ENCODE measurements at regions not wholly inside any gene's neighbourhood (a gene's known extent, or its start where the extent isn't known, plus 50 kb on each side); places are given as distances from the start of the nearest gene placed in this dataset.
"Not testable (repeated sequence)": the region's sequence is repeated elsewhere in the genome, so short reads cannot be mapped to it uniquely, and the experiment has no call there.

DNA sequence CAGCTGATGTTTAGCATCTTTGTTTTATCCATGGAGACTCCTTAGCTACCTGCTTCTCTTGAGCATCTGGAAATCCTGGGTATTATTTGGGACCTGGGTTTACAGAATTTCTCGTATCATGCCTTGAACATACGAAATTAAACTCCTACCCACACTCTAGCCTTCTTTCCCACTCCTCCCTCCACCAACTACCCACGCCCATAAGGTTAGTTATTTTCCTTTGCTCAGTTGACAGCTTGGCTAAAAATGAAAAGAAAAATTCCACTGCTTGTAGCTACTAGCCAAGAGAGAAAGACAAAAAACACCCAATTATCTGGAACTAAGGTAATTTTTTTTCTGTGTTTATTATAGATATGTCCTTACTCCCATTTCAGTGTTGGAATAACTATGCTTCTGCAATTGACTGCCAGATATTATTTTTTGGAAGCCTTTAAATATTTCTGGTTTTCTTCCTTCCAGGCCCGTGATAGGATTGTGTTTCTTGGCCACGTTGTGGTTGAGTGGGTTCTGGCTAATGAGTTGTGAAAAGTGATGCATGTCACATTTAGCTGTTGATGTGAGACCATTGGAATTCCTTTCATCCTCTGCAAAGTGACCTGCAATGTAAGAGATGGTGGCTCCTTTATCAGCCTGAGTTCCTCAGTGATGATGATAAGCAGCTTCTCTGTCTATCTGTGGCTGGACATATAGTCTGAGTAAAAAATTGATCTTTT is 308.1 kb downstream of the LRRC70 start:
- ATAC-seq (peak; percentile 41), DNase-seq (ENCODE audit: low spot score) (no peak)
- intact Hi-C loops (cut with DNase I) = no loop called here

- DNase-seq (ENCODE audit: low spot score); intact Hi-C loops (cut with DNase I); ATAC-seq: not testable (repeated sequence)
These were observed 258.7 kb downstream of the LRRC70 start for GRCh38 chr5:62837330-62837729.

DNA sequence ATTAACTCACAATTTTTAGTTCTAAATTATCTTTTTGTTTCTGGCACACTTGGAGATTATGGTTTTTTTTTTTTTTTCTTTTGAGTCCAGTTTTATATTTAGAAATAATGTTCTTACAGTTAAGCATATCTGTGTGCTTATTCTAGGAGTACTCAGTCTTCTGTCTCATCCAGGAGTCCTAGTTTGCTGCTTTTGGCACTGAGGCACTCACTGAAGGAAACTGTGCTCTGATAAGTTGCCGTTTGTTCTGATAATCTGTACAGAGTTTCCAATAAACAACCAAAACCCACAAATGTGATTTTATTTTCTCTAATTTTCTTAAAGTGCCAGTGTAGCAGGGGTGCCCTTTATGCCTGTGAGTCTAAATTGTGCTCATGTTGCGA is 251.0 kb downstream of the LRRC70 start:
- ATAC-seq (peak; percentile 55), DNase-seq (ENCODE audit: low spot score) (no peak)
- intact Hi-C loops (cut with DNase I) = no loop called here

DNA sequence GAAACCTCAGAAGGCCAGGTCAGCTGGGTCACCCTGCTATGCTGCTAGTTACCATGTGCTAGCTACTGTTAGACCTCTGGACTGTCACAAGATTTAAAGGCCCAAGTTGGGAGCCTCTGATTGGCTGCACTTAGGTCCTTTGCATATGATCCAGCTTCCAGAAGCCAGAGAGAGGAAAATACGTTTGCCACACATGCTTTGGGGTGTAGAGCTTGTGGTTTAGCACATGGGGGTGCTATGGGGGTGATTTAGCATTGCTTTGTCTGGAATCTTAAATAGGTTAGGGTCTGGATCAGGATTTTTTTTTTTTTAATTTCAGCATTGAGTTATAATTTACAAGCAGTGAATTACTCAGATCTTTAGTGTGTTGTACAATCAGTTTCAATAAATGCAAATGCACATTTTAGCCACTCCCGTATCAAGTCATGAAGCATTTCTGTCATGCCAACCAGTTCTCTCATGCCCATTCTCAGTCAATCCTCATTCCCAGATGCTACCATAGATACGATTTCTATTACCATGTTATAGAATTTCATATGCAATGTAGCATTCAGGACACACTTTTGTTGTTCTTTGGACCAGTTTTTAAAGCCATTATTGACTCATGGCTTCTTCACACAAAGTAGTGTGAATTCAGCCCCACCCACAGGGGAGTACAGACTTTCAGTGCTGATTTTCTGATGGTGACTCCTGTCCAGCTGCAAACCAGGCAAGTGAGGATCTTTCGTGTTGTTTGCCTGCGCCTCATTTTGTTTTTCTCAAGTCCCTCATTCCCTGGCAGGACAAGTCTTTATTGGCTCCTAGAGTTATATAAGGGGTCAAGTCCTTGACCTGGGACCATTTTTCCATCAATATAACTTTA is 250.4 kb downstream of the LRRC70 start:
- intact Hi-C loops (cut with DNase I) = no loop called here
- ATAC-seq = peak; percentile 44
- DNase-seq (ENCODE audit: low spot score) = no peak

DNA sequence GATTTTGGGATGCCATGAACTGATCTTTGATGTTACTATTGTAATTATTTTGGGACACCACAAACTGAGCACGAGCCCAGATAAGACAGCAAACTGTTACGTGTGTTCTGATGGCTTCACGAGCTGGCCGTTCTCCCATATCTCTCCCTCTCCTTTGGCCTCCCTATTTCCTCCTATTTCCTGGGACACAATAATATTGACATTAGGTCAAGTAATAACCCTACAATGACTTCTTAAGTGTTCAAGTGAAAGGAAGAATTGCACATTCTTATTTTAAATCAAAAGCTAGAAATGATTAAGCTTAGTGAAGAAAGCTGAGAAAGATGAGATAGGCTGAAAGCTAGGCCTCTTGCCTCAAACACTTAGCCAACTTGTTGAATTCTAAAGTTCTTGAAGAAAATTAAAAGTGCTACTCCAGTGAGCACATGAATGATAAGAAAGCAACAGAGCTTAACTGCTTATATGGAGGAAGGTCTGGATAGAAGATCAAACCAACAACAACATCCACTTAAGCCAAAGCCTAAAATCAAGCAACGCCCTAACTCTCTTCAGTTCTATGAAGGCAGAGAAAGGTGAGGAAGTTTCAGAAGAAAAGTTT is 247.1 kb downstream of the LRRC70 start:
- intact Hi-C loops (cut with DNase I) = no loop called here
- ATAC-seq (no peak), DNase-seq (ENCODE audit: low spot score) (no peak)

GRCh38 chr5:62824936-62825335 is 246.3 kb downstream of the LRRC70 start:
- intact Hi-C loops (cut with DNase I) = no loop called here
- DNase-seq (ENCODE audit: low spot score) (no peak), ATAC-seq (no peak)

DNA sequence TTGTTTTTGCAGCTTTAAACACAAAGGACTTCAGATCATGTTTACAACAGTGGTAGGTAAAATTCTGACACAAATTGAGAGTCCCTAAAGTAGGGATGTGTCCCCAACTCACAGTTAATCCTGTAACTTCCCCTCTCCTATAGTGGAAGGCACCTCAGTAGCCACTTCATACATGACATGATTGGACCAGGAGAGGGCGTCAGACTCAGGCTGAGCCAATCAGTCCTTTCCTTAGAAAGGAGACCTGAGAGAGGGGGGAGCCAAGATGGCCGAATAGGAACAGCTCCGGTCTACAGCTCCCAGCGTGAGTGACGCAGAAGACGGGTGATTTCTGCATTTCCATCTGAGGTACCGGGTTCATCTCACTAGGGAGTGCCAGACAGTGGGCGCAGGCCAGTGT is 238.4 kb downstream of the LRRC70 start:
- intact Hi-C loops (cut with DNase I); DNase-seq (ENCODE audit: low spot score); ATAC-seq: not testable (repeated sequence)

- no peak for ATAC-seq
- no peak for DNase-seq (ENCODE audit: low spot score)
- intact Hi-C loops (cut with DNase I) = loop anchor here (5.0 kb wide), 1 partner anchor 1327 kb away; no protein-coding TSS in a partner anchor
These were observed 236.4 kb downstream of the LRRC70 start for GRCh38 chr5:62814991-62815390.

GRCh38 chr5:62812621-62813255 is 234.1 kb downstream of the LRRC70 start:
- no peak for ATAC-seq
- DNase-seq (ENCODE audit: low spot score) = no peak
- intact Hi-C loops (cut with DNase I) = loop anchor here (5.0 kb wide), 1 partner anchor 1330 kb away; no protein-coding TSS in a partner anchor

DNA sequence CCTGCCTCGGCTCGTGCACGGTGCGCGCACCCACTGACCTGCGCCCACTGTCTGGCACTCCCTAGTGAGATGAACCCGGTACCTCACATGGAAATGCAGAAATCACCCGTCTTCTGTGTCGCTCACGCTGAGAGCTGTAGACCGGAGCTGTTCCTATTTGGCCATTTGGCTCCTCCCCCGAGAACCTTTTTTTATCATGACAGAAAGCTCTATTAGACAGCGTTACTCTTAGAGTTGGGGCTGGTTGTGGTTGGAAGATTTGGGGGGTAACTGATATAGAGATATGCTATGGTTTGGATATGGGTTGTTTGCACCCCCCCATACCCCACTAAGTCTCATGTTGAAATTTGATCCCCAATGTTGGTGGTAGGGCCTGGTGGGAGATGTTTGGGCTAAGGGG is 226.2 kb downstream of the LRRC70 start:
- DNase-seq (ENCODE audit: low spot score); intact Hi-C loops (cut with DNase I); ATAC-seq: not testable (repeated sequence)

DNA sequence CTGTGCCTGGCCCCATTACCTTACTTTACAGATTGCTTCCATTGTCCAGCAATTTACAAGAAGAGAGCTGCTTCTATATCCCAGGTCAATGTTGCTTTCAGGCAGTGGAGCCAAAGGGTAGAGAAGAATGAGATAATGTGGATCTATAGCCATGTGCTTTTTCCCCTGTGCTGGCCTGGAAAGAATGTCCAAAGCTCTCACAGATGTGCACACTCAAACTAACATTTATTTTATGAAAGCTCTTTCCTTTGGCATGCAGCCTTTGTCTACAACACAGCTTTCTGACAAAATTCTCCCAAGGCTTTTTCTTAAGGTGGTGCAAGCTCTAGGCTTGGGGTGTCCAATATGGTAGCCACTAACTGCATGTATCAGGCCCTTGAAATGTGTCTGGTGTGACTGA is 217.3 kb downstream of the LRRC70 start:
- DNase-seq (ENCODE audit: low spot score) (no peak), ATAC-seq (peak; percentile 79)
- intact Hi-C loops (cut with DNase I) = no loop called here

DNA sequence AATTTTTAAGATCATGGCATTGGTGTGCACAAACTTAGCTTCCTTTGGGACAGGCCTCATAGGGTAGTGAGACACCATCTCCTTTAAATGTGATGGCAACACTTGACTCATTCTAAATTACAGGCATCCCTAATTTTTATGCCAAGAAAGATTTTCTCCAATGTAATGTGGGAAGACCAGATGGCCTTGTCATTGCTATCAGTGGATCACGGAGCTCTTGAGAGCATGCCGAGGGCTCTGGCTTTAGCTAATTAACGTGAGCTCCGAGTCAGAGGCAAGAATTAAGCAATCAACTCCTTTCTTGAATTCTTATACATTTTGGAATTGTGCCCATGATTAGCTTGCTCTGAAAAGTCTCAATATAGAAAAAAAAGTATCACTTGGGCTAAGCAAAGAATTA is 215.8 kb downstream of the LRRC70 start:
- intact Hi-C loops (cut with DNase I) = no loop called here
- DNase-seq (ENCODE audit: low spot score) (no peak), ATAC-seq (no peak)

DNA sequence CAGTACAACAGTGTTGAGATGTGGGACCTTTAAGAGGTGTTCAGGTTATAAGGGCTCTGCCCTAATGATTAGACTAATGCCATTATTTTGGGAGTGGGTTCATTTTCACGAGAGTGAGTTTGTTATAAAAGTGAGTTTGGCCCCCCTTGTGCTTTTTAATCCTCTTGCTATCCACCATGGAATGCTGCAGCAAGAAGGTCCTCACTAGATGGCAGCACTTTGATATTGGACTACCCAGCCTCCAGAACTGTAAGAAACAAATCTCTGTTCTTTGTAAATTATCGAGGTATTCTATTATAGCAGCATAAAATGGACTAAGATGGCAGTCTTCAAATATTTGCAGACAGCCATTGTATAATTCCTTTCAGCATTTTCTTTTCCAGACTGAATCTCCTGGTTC is 212.4 kb downstream of the LRRC70 start:
- ATAC-seq (peak; percentile 54), DNase-seq (ENCODE audit: low spot score) (no peak)
- intact Hi-C loops (cut with DNase I) = no loop called here

- ATAC-seq (peak; percentile 80), DNase-seq (ENCODE audit: low spot score) (peak; percentile 57)
- intact Hi-C loops (cut with DNase I) = no loop called here
These were observed 211.7 kb downstream of the LRRC70 start for GRCh38 chr5:62790348-62790747.

DNA sequence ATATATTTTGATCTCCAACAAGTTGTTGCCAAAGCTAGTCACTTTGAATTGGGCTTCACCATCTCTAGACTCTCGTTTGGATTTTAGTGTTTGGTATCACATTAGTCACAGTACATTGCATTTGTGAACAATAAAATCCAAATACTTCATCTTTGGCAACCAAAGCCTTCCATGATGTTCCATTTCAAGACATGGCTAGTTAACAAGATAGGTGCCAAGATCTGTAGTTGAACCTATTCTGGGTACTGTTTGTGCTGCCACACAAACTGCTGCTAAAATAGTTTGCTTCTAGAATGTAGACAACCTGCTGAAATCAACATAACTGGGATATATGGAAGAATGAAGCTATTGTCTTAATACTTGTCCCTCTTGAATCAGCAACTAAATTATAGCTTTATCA is 207.5 kb downstream of the LRRC70 start:
- no peak for ATAC-seq
- no peak for DNase-seq (ENCODE audit: low spot score)

GRCh38 chr5:62785588-62785987 is 207.0 kb downstream of the LRRC70 start:
- no peak for ATAC-seq
- no peak for DNase-seq (ENCODE audit: low spot score)
- intact Hi-C loops (cut with DNase I) = no loop called here

More for the DNA sequence above, 207.5 kb downstream of the LRRC70 start:
- intact Hi-C loops (cut with DNase I) = no loop called here

DNA sequence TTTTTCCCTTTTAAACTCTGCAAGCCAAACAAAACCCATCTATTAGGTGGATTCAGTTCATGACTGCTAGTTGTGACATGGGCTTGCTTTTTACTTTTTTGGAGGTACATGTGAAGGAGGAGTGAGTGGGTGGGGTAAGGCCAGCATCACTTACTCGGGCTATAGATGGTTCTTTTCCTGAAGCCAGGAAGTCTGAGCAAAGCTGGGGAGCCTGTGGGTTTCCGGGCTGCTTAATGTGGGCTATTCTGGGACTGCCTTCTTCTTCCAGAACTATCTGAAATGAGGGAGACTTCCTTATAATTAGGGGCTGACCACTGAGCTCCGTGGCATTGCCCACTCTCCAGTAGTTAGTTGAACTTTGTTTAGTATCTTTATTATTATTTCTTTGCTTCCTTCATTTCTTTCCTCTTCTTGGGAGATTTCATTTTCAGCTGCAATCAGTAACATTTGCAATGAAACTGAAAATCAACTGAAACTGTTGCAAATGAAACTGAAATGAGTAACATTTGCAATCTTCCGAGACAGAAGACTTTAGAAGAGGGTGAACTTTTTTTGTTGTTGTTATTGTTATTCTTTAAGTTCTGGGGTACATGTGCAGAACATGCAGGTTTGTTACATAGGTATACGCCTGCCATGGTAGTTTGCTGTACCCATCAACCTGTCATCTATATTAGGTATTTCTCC is 204.9 kb downstream of the LRRC70 start:
- intact Hi-C loops (cut with DNase I) = loop anchor here (5.0 kb wide), 1 partner anchor 321 kb away; no protein-coding TSS in a partner anchor
- ATAC-seq = no peak

GRCh38 chr5:62780888-62781287 is 202.3 kb downstream of the LRRC70 start:
- intact Hi-C loops (cut with DNase I) = loop anchor here (5.0 kb wide), 1 partner anchor 319 kb away; no protein-coding TSS in a partner anchor
- ATAC-seq (no peak), DNase-seq (ENCODE audit: low spot score) (no peak)

More for the DNA sequence above, 204.9 kb downstream of the LRRC70 start:
- no peak for DNase-seq (ENCODE audit: low spot score)

DNA sequence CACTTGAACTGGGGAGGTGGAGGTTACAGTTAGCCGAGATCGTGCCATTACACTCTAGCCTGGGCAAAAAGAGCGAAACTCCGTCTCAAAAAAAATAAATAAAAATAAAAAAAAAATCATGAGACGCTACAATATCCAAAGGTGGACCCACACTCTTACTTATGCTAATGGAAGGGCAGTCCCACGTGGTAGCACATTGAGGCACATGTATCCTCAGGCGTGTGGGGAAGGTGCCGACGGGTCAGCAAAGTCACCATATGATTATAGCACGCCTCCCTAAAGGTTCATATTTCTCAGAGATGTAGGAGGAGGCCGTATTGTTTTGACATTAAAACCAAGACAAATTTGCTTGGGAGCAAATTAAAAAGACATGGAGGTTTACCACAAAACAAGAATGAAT is 201.6 kb downstream of the LRRC70 start:
- ATAC-seq (no peak), DNase-seq (ENCODE audit: low spot score) (no peak)
- intact Hi-C loops (cut with DNase I) = loop anchor here (5.0 kb wide), 1 partner anchor 318 kb away; no protein-coding TSS in a partner anchor

Data from sciatic nerve (tissue), 2 donors.